ENCODE measurements at regions not wholly inside any gene's neighbourhood (a gene's known extent, or its start where the extent isn't known, plus 50 kb on each side); places are given as distances from the start of the nearest gene placed in this dataset.

DNA sequence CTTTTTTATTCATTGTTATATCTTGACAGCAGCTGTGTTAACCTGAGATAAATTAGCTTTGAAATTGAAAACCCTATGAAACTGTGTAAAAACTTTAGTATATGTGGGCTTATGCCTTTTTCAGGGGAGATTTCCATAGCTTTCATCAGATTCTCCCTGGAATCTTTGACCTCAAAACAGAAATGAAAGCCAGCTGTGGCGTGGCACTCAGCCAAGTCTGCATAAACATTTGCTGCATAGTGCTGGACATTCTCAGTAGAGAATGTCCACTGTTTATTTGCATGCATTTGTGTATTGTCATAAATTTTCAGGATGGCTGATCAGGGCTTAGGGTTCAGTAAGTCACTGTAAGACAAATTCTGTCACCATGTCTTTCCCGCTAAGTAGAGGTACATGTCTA, 115.3 kb upstream of the NAP1L1 start:
- Histone ChIP-seq H3K27me3 (no peaks in the 10 kb centered on the region), H3K27ac (no peak overlapping the region), H3K4me1 (no peaks in the 10 kb centered on the region), H3K36me3 (no peaks in the 10 kb centered on the region), H3K9me3 (peaks cover 11 to 29% of the 10 kb centered on the region in 2 donors), H3K4me3 (no peak overlapping the region)
- intact Hi-C loops (cut with DNase I; ENCODE audit: low total_unique reads): no loop called here
- DNase-seq (ENCODE audit: low spot score in 2 of 2): no peak
- TF ChIP-seq POLR2A (IDR thresholded peaks at IDR 0.05): no peak

DNA sequence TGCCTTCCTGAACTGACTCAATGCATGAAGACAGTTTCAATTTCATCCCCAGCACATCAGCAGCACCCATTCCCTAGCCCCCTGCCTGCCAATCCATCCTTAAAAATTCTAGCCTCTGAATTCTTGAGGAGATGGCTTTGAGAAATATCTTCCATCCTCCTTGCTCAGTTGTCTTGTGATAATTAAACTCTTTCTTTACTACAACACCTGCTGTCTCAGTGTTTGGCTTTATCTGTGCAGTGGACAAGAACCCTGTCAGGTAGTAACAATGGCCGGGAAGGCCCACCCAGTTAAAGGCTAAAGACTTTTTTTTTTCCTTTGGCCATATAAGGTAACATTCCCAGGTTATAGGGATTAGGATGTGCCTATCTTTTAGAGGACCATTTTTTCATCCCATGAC, 114.4 kb upstream of the NAP1L1 start:
- Histone ChIP-seq H3K27ac (no peak overlapping the region), H3K4me1 (no peaks in the 10 kb centered on the region), H3K4me3 (no peak overlapping the region), H3K36me3 (no peaks in the 10 kb centered on the region), H3K9me3 (peaks cover 11 to 29% of the 10 kb centered on the region in 2 donors), H3K27me3 (no peaks in the 10 kb centered on the region)
- no peak for TF ChIP-seq POLR2AphosphoS5 (IDR thresholded peaks at IDR 0.05)
- no peak for TF ChIP-seq POLR2A (IDR thresholded peaks at IDR 0.05)
- TF ChIP-seq, protein P1, sequence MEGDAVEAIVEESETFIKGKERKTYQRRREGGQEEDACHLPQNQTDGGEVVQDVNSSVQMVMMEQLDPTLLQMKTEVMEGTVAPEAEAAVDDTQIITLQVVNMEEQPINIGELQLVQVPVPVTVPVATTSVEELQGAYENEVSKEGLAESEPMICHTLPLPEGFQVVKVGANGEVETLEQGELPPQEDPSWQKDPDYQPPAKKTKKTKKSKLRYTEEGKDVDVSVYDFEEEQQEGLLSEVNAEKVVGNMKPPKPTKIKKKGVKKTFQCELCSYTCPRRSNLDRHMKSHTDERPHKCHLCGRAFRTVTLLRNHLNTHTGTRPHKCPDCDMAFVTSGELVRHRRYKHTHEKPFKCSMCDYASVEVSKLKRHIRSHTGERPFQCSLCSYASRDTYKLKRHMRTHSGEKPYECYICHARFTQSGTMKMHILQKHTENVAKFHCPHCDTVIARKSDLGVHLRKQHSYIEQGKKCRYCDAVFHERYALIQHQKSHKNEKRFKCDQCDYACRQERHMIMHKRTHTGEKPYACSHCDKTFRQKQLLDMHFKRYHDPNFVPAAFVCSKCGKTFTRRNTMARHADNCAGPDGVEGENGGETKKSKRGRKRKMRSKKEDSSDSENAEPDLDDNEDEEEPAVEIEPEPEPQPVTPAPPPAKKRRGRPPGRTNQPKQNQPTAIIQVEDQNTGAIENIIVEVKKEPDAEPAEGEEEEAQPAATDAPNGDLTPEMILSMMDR (IDR thresholded peaks at IDR 0.05): no peak
- no peak for DNase-seq (ENCODE audit: low spot score in 2 of 2)
- intact Hi-C loops (cut with DNase I; ENCODE audit: low total_unique reads): no loop called here

DNA sequence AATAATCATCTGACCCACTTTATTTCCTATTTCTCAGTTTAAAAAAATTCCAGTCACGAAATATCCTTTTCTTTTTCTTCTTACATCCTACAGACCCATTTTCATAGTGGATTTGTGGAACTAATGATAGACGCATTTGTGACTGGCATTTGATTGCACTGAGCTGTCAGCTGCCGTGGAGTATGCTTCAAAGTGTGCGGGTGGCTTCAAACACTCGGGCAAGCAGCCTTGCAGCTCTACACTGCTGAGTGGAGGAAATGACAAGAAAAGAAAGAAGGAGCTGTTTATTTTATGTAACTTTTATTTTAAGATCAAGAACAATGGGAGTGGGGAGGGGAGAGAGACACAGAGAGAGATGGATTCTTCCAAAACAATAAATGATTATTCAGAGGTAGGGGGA, 112.8 kb upstream of the NAP1L1 start:
- intact Hi-C loops (cut with DNase I; ENCODE audit: low total_unique reads): no loop called here
- Histone ChIP-seq H3K4me3 (no peak overlapping the region), H3K9me3 (peaks cover 5 to 29% of the 10 kb centered on the region in 2 donors), H3K36me3 (no peaks in the 10 kb centered on the region), H3K4me1 (no peaks in the 10 kb centered on the region), H3K27ac (no peak overlapping the region), H3K27me3 (no peaks in the 10 kb centered on the region)
- TF ChIP-seq, protein P1 (IDR thresholded peaks at IDR 0.05): no peak
- TF ChIP-seq POLR2A (IDR thresholded peaks at IDR 0.05) (no peak), POLR2AphosphoS5 (IDR thresholded peaks at IDR 0.05) (no peak)
- DNase-seq (ENCODE audit: low spot score in 2 of 2): no peak

DNA sequence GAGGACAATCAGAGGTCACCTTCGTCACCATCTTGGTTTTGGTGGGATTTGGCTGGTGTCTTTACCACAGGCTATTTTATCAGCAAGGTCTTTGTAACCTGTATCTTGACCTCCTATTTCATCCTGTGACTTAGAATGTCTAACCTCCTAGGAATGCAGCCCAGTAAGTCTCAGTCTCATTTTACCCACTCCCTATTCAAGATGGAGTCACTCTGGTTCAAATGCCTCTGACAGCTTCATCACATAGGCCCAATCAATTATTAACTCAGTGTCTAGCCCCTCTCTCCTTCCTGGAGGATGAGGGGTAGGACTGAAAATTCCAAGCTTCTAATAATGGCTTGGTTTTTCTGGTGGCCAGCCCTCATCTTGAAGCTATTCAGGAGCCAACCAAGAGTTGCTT, 111.4 kb upstream of the NAP1L1 start:
- Histone ChIP-seq H3K27ac (no peak overlapping the region), H3K27me3 (no peaks in the 10 kb centered on the region), H3K4me3 (no peak overlapping the region), H3K4me1 (no peaks in the 10 kb centered on the region), H3K36me3 (no peaks in the 10 kb centered on the region), H3K9me3 (peaks cover 5 to 29% of the 10 kb centered on the region in 2 donors)
- no peak for DNase-seq (ENCODE audit: low spot score in 2 of 2)
- no peak for TF ChIP-seq POLR2AphosphoS5 (IDR thresholded peaks at IDR 0.05)
- no peak for TF ChIP-seq POLR2A (IDR thresholded peaks at IDR 0.05)
- TF ChIP-seq, protein P1 (IDR thresholded peaks at IDR 0.05): no peak
- intact Hi-C loops (cut with DNase I; ENCODE audit: low total_unique reads): no loop called here

DNA sequence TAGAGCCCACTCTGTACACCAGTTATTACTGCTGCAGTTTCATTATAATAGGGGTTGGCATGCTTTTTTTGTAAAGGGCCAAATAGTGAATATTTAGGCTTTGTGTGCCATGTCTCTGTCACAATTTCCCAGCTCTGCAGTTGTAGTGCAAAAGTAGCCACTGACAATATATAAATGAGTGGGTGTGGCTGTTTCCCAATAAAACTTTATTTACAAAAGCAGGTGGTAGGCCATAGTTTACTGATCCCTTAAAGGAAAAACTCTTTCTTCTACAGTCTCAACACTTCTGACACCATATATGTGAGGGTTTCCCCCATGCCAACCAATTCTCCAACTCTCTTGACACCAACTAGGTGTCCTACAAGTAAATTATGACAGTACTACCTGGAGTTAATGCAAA, 110.2 kb upstream of the NAP1L1 start:
- peaks cover 5 to 20% of the 10 kb centered on the region in 2 donors for H3K9me3 ChIP-seq
- no peak overlapping the region for H3K27ac ChIP-seq
- intact Hi-C loops (cut with DNase I; ENCODE audit: low total_unique reads): no loop called here
- TF ChIP-seq POLR2A (IDR thresholded peaks at IDR 0.05) (no peak), POLR2AphosphoS5 (IDR thresholded peaks at IDR 0.05) (no peak)
- TF ChIP-seq, protein P1 (IDR thresholded peaks at IDR 0.05): no peak
- no peaks in the 10 kb centered on the region for H3K4me1 ChIP-seq
- DNase-seq (ENCODE audit: low spot score in 2 of 2): no peak
- no peak overlapping the region for H3K4me3 ChIP-seq
- no peaks in the 10 kb centered on the region for H3K27me3 ChIP-seq
- no peaks in the 10 kb centered on the region for H3K36me3 ChIP-seq

DNA sequence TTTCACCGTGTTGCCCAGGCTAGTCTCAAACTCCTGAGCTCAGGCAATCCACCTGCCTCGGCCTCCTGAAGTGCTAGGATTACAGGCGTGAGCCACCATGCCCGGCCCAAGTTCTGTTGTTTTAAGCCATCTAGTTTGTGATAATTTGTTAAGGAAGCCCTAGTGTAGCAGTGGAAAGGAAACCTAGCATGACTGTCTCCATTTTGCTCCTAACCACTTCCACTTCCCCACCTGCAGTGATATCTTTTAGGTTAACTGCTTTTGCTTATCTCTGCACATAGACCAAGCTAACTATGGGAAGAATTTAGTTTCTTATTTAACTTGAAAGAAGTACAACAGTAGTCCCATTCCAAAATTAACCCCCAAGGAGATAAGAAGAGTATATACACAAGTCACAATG, 109.5 kb upstream of the NAP1L1 start:
- TF ChIP-seq, protein P1 (IDR thresholded peaks at IDR 0.05): no peak
- no peak for TF ChIP-seq POLR2A (IDR thresholded peaks at IDR 0.05)
- no peak for TF ChIP-seq POLR2AphosphoS5 (IDR thresholded peaks at IDR 0.05)
- Histone ChIP-seq H3K9me3 (peaks cover 1 to 14% of the 10 kb centered on the region in 2 donors), H3K36me3 (no peaks in the 10 kb centered on the region), H3K4me3 (no peak overlapping the region), H3K27me3 (no peaks in the 10 kb centered on the region), H3K4me1 (no peaks in the 10 kb centered on the region), H3K27ac (no peak overlapping the region)
- intact Hi-C loops (cut with DNase I; ENCODE audit: low total_unique reads): no loop called here
- DNase-seq (ENCODE audit: low spot score in 2 of 2): no peak

Data from breast epithelium (tissue), 4 donors.